ENCODE measurements at regions not wholly inside any gene's neighbourhood (a gene's known extent, or its start where the extent isn't known, plus 50 kb on each side); places are given as distances from the start of the nearest gene placed in this dataset.
"Not testable (repeated sequence)": the region's sequence is repeated elsewhere in the genome, so short reads cannot be mapped to it uniquely, and the experiment has no call there.

DNA sequence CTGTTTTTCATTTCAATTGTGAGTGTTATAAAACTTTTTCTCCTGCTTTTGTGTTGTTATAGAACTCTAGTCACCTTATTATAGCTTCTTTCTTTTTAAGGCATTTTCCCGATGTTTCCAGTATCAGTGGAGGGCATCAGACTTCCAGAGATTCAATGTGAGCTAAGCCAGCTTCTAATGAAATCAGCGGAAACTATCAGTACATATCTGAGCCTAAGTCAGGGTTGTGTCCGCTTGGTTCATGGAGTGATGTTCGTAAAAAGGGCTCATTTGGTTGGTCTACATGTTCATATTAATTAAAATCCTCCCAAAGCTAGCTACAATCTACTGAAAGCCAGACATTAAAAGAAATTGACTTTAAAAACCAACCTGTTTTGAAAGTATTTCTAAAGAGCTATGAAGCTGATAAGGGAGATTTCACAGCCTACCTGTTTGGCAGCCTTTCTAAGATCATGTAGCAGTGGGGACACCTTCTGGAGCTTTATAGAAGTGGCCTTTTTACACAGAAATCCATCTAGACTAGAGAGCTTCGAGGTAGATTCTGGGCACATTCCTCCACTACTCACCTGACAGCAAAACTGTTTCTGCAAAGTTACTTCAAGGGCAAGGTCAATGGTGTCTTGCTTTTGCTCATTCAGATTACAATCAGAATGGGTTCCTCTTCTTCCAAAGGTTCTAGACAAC is 227.1 kb upstream of the NBPF12 start:
- DNase-seq, result not testable (repeated sequence)

DNA sequence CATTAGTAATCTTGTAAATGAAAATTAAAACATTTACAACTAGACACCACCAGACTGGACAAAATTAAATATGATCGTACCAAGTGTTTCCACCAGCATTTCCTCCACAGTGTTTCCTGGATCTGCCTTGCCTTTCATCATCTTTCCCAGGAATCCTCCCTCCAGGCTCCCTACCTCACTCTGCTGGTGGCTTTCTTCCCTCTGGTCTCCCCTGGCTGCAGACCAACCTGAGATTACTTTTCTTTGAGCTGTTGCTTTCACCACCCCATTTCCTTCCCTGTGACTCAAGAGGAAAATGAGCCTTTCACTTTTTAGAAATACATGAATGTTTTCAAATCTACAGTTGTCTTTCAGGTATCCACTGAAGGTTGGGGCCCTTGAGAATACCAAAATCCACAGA is 228.8 kb upstream of the NBPF12 start:
- not testable (repeated sequence) for DNase-seq

DNA sequence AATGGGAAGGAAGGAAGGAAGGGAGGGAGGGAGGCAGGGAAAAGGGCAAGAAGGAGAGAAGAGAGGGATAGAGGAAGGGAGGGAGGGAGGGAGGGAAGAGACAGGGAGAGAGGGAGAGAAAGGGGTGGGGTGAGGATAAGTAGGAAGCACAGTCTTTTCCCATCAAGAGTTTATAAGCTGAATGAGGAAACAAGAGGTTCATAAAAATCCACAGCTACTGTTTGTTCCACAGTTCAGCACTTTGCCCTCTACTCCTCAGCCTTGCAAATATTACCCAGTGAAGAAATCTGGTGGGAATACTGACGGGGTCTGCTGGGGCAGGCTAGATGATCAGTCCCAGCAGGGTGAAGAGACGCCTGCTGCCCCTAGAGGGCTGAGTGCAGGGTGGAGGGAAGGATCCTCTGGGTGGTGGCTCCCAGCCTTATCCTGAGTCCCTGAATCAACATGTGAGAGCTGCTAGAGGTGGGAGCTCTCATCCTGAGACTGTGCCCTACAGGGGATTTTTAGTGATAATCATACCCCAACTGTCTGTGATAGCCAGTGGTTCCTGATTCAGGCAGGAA is 233.9 kb upstream of the NBPF12 start:
- not testable (repeated sequence) for DNase-seq

GRCh38 chr1:146701320-146701719 is 236.8 kb upstream of the NBPF12 start:
- DNase-seq, result not testable (repeated sequence)

DNA sequence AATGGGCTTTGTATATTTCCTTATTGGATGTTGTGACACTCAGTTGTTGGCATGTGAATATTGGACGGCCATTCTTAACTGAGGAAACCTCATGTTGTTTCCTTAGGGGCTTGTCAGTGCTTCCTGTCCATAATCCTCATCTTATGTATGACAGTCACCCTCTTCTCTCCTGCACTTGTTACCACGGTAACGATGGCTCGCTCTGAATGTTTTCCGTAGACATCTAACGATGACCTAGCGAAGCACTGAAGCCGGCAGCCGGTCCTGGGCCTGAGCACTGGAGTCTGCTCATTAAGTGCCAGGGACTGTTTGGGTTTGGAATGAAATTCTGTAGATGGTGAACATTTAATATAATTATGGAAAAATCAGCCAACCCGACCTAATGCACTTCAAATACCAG is 242.7 kb upstream of the NBPF12 start:
- DNase-seq, result not testable (repeated sequence)

- DNase-seq, result not testable (repeated sequence)
Measured at GRCh38 chr1:146691798-146692197, 246.3 kb upstream of the NBPF12 start.

DNA sequence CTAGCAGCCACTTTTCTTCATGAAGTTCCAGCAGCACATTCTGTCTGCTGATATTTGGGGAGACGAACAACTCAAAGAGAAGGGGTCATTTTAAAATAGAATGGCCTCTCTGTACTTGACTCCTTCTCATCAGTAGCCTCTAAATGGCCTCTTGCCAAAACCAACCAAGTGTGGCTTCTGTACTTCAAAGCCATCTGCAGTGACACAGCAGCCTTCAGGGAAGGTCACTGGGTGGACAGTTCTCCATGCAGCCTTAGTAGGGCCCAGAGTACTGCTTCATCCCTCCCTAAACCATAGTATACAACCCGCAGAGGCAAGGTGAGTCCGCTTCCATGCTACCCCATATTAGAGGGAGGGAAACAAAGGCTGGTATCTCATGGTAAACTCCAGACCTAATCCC is 249.2 kb upstream of the NBPF12 start:
- DNase-seq, result not testable (repeated sequence)

- DNase-seq, result not testable (repeated sequence)
Measured at GRCh38 chr1:146686777-146687366, 251.3 kb upstream of the NBPF12 start.

GRCh38 chr1:146683126-146683429 is 255.0 kb upstream of the NBPF12 start:
- DNase-seq, result not testable (repeated sequence)

DNA sequence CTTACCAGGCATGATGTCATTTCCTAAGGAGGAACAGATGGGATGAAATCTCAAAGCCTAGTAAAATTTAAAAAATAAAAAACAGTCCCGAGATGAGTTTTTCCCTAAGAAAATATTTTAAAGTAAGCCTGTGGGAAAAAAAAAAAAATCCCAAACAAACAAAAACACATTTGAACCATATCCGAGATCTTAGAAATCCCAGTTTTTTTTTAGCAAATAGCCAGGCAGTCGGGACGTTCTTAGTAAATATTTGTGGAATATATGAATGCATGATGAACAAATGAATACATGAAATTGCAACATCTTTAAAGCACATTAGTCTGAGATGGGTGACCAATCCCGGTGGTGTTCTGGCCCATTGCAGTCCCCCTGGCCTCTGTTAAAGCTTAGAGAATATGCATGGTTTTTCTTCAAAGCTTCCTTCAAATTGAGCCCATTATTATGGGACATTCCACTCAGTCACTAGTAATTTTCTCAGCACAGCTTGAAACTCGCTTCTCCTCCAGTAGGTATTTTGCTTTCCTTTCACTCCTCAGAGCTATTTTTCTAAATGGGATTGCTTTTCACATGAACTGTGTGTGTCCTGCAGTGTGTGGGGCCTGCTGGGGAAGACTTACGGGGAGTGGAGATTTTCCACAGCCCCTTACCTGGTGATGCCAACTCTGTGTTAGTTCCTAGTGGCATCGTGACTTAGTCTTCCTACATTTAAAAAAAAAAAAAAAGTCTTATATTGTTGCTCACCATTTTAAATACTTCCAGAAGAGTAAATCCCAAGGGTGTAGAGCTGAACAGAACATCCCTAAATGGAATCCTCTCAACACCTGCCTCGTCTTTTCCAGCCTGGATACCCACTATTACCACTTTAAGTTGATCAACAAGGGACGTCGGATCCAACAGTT is 255.6 kb upstream of the NBPF12 start:
- DNase-seq, result not testable (repeated sequence)

- not testable (repeated sequence) for DNase-seq
Measured at GRCh38 chr1:146673729-146674299, 264.3 kb upstream of the NBPF12 start.

DNA sequence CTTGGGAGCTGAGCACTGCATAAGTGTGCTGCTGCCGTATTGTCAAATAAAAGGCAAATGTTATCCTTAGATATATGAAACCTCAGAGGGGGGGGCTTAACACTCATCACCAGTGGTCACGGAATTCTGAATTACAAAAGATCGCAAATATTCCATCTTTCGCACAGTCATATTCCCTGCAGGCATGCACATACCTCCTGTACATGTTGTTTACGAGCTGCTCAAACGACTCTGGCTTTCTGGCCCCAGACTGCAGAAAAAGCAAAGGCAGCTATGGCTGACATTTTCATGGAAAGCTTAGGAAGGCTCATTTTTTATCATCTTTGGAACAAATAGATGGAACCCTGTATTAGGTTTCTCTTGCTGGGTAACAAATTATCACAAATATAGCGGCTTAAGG is 265.5 kb upstream of the NBPF12 start:
- not testable (repeated sequence) for DNase-seq

- DNase-seq, result not testable (repeated sequence)
Measured at GRCh38 chr1:146671588-146671987, 266.5 kb upstream of the NBPF12 start.

DNA sequence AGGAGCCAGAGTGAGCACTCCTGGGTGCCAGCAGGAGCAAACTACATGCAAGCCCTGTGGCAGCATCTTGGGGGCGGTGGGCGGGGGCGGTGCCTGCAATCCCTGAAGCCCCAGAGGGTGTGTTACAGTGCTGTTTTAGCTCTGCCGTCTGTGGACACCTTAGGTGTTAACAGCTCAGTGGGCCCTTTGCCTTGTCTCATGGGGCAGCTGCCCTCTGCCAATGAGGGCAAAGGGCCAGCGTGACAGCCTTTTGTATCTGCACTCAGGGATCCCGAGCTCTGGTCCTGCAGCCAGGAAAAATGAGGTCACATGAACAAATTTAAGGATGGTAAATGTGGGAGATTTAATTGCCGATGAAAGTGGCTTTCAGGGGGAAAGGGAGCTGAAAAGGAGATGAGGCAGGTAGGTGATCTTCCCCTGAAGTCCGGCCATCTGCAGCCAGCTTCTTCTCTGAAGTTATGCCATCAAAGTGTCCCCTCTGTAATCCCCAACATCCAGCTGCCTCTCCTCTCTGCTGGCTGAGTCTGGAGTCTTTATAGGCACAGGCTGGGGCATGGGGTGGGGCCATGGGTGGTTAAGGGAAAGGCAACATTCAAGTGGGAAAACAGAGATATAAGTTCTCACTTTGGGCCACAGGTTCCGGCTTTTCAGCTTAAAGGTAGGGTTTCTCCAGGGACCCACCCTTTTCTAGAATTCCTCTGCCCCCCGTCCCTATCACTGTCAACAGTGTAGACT is 267.1 kb upstream of the NBPF12 start:
- not testable (repeated sequence) for DNase-seq

DNA sequence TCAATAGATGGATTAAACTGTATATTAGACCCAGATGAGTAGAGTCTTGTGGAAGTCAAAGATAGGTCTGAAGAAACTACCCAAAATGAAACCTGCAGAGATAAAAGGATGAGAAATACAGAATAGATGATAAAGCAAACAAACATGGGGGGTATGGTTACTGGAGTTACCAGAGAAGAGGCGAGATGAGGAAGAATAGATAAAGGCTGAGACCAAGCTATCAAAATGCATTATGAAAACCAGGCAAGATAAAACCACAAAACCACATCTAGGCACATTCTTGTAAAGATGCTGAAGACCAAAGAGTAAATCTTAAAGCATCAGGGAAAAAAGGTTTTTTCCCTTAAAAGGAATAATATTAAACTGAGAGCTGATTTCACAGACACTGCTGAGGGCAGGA is 271.8 kb upstream of the NBPF12 start:
- not testable (repeated sequence) for DNase-seq

- DNase-seq, result not testable (repeated sequence)
Measured at GRCh38 chr1:146660242-146660641, 277.9 kb upstream of the NBPF12 start.

GRCh38 chr1:146656356-146657060 is 281.6 kb upstream of the NBPF12 start:
- DNase-seq, result not testable (repeated sequence)

DNA sequence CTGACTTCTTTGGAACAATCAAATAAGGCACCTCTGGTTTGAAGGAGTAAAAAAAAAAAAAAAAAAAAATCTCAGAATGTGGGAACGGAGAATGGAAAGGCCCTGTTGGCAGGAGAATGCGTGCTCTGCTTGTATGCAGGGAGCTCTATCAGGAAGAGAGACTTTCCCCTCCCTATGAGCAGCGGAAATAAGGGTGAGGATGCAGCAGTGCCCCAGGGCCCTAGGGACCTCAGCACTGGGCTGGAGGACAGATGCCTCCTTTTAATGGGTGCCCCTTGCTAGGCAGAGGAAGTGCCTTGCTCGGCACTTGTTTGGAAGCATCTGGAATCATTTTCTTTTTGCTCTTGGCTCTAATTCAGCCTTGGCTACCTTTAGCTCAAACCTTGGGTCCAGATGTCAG is 283.4 kb upstream of the NBPF12 start:
- DNase-seq, result not testable (repeated sequence)

GRCh38 chr1:146645978-146646604 is 292.0 kb upstream of the NBPF12 start:
- DNase-seq, result not testable (repeated sequence)

DNA sequence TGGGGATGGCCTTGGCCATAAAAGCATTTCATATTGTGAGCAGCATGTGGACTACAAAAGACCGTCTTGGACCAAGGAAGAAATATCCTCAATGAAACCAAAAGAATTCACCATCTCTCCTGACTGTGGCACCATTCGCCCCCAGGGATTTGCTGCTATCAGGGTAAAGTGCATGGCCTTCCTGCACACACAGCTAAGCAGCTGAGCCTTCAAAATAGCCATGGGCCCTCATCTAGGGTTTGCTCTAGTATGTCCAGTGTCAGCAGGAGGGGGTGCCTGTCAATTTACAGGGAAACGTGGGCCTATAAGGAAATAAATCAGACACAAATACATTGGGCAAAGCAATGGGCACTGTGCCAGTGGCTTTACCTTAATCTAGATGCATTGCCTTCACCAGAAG is 296.6 kb upstream of the NBPF12 start:
- DNase-seq, result not testable (repeated sequence)

DNA sequence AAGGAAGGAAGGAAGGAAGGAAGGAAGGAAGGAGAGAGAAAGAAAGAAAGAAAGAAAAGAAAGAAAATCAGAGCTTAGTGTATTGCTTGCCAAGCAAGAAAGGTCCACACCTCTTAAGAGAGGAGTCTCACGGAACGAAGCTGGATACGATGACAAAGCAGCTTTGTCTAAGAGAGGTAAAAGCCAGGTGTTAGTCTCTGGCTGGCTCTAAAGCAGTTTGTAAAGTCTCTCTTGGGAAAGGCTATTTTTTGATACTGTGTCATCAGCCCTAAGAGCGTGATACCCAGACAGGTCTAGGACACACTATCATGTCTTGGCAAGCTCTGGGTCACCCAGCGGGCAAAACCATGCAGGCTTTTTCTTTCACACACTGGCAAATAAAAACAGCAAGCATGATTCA is 297.5 kb upstream of the NBPF12 start:
- not testable (repeated sequence) for DNase-seq

Measured in activated T-cell treated with anti-CD3 and anti-CD28 coated beads, Interleukin-2, amount 50 U/mL, for 1 hour (primary cell).